T-helper 17 cell (primary cell): ENCODE measurements at regions not wholly inside any gene's neighbourhood (a gene's known extent, or its start where the extent isn't known, plus 50 kb on each side); places are given as distances from the start of the nearest gene placed in this dataset.
"Not testable (repeated sequence)": the region's sequence is repeated elsewhere in the genome, so short reads cannot be mapped to it uniquely, and the experiment has no call there.

ENCODE experiments used
- ATAC-seq: fragments of 150-1000 bp; cut with Tn5 transposase; 2 replicates; pipeline ENCODE4 v1.10.0; 2021; ENCODE audit warnings: mild to moderate bottlenecking, moderate library complexity
- DNase-seq, 3 donors: peaks; one replicate each; pipeline versions ENCODE4 v3.0.0 to v3.0.0-alpha.2; 2020 to 2021
- H3K9me3 ChIP-seq: one replicate; pipeline ENCODE4 v1.7.0; 2013; ENCODE audit warnings: low read length, mild to moderate bottlenecking; ENCODE audit not compliant: control insufficient read depth, poor library complexity, severe bottlenecking
- H3K27ac Mint-ChIP-seq: one replicate; pipeline ENCODE4 v1.8.0; 2022; ENCODE audit warnings: mild to moderate bottlenecking, moderate library complexity, mixed read lengths
- H3K27me3 Mint-ChIP-seq: one replicate; pipeline ENCODE4 v1.8.0; 2022; ENCODE audit warnings: mixed read lengths
- H3K36me3 Mint-ChIP-seq: one replicate; pipeline ENCODE4 v1.8.0; 2022; ENCODE audit warnings: low read depth, mixed read lengths
- H3K4me1 Mint-ChIP-seq: one replicate; pipeline ENCODE4 v1.8.0; 2022; ENCODE audit warnings: mild to moderate bottlenecking, mixed read lengths
- H3K4me3 Mint-ChIP-seq: one replicate; pipeline ENCODE4 v1.8.0; 2022; ENCODE audit warnings: mild to moderate bottlenecking, moderate library complexity, mixed read lengths

DNA sequence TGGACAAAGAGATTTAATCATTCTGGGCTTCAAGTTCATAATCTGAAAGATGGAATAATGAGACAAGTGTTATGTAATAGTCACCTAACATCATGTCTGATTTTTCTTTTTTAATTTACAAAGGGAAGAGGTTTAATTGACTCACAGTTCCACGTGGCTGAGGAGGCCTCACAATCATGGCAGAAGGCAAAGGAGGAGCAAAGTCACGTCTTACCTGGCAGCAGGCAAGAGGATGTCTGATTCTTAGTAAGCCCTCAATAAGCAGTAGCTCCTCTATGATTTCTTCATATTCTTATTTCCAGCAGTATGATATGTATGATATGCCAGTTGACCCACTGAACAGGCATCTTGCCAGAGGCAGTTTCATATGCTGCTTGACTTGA lies 152.7 kb downstream of the S1PR1 start:
- H3K27ac Mint-ChIP-seq: no peak overlapping the region
- no peak for ATAC-seq

DNA sequence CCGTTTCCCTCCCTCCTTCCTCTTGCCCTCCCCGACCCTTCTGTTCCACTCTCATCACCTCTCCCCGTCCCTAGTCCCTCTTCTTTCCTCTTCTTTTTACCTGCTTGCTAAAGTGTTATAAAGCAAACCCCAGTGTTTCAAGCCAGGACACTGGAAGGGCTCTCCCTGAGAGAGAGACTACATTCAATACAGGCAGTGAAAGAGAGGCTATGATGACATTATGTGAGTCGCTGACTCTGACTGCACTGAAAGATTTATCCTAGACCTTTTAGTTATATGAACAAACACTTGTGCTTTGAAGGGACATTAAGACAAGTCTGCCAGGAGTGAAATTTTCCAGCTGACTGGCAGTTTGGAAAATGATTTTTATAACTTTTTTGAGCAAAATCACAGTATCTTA lies 155.7 kb downstream of the S1PR1 start:
- ATAC-seq: no peak

More for the DNA sequence above, 152.7 kb downstream of the S1PR1 start:
- DNase-seq: no peak
- no peak overlapping the region for H3K4me3 Mint-ChIP-seq
- H3K27me3 Mint-ChIP-seq: peaks cover 4% of the 10 kb centered on the region
- H3K4me1 Mint-ChIP-seq: peaks cover 3% of the 10 kb centered on the region
- no peaks in the 10 kb centered on the region for H3K9me3 ChIP-seq
- H3K36me3 Mint-ChIP-seq: peaks cover 2% of the 10 kb centered on the region

DNA sequence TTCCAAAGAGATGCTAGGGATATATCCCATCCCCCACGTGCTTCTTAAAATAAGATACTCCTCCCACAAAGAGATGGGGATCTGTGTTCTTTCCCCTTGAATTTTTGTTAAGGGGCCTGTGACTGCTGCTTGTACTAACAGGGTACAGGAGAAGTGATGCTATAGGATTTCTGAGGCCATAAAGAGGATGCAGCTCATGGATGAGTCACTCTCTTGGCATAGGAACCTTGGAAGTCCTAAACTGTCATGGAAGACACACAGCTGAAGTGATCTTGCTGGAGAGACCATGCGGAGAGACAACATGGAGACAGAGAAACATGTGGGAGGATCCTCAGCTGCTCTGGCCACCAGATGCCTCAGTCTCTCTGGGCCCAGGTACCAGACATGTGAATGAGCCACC lies 157.2 kb downstream of the S1PR1 start:
- Mint-ChIP-seq H3K4me3 (no peak overlapping the region), H3K27ac (no peak overlapping the region), H3K36me3 (peaks cover 2% of the 10 kb centered on the region), H3K4me1 (peaks cover 6% of the 10 kb centered on the region), H3K27me3 (peaks cover 21% of the 10 kb centered on the region)
- ATAC-seq: no peak
- no peak for DNase-seq
- H3K9me3 ChIP-seq: no peaks in the 10 kb centered on the region

More for the DNA sequence above, 155.7 kb downstream of the S1PR1 start:
- H3K4me1 Mint-ChIP-seq: peaks cover 3% of the 10 kb centered on the region
- H3K36me3 Mint-ChIP-seq: peaks cover 2% of the 10 kb centered on the region
- H3K4me3 Mint-ChIP-seq: no peak overlapping the region
- H3K27me3 Mint-ChIP-seq: peaks cover 14% of the 10 kb centered on the region
- no peak overlapping the region for H3K27ac Mint-ChIP-seq
- no peak for DNase-seq
- no peaks in the 10 kb centered on the region for H3K9me3 ChIP-seq

DNA sequence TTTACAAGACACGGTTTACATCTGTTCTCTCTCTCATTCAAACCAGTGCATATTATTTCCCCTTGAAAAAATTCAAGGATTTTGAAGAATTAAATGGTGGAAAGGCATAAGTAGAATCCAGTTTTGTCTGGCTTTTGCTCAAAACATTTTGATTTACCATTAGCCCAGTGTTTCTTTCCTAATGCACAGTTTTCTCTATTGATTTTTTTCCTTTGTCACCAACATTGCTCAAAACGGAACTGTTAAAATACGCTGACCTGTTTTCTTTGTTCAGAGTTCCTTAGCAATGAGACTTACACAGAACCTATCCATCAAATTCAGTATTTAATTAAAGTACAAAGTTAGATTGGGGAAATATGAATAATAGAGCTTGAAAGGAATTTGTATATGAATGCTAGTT lies 162.4 kb downstream of the S1PR1 start:
- no peak overlapping the region for H3K4me3 Mint-ChIP-seq
- H3K27me3 Mint-ChIP-seq: peaks cover 27% of the 10 kb centered on the region
- H3K4me1 Mint-ChIP-seq: peaks cover 2% of the 10 kb centered on the region
- no peaks in the 10 kb centered on the region for H3K36me3 Mint-ChIP-seq
- ATAC-seq (no peak), DNase-seq (no peak)
- no peak overlapping the region for H3K27ac Mint-ChIP-seq
- no peaks in the 10 kb centered on the region for H3K9me3 ChIP-seq

DNA sequence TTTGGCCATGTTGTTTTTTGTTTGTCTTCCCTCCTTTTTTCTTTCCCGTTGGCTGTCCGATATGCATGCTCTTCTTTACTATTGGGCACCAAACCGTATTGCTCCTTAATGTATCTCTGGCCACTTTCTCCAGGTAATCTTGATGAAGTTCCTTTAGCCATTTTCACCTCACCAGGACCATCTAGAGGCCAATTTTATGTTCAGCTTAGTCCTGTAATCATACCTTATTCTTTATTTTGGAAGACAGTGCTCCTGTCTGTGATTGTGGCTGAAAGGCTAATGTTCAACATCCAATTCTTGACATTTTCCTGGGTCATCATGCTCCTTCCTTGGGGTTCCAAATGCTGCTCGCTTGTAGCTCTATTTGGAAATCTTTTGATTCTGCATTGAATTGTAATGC lies 169.5 kb downstream of the S1PR1 start:
- no peak for DNase-seq
- no peak for ATAC-seq
- no peak overlapping the region for H3K4me3 Mint-ChIP-seq
- no peaks in the 10 kb centered on the region for H3K36me3 Mint-ChIP-seq
- H3K4me1 Mint-ChIP-seq: no peaks in the 10 kb centered on the region
- H3K27ac Mint-ChIP-seq: no peak overlapping the region
- no peaks in the 10 kb centered on the region for H3K9me3 ChIP-seq
- H3K27me3 Mint-ChIP-seq: peaks cover 14% of the 10 kb centered on the region

DNA sequence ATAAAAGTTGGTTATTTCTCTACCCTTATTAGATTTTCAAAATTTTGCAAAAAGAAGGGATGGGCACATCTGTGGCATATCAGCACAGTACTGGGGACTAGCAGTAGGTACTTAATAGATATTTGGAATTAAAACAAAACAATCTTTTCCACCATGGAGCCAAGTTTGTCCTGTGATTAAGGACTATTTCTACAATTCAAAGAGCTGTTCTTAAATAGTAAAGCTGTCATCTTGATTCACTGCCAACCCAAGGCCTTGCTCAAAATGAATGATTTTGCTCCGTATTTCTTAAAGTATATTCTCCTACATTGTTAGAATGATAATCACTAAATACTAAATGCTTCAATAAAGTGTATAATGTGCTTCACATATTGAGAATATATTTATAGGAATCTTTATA lies 169.9 kb downstream of the S1PR1 start:
- H3K27me3 Mint-ChIP-seq: peaks cover 14% of the 10 kb centered on the region
- H3K36me3 Mint-ChIP-seq: no peaks in the 10 kb centered on the region
- no peak overlapping the region for H3K27ac Mint-ChIP-seq
- ATAC-seq: no peak
- H3K4me3 Mint-ChIP-seq: no peak overlapping the region
- no peaks in the 10 kb centered on the region for H3K4me1 Mint-ChIP-seq
- no peaks in the 10 kb centered on the region for H3K9me3 ChIP-seq
- no peak for DNase-seq

DNA sequence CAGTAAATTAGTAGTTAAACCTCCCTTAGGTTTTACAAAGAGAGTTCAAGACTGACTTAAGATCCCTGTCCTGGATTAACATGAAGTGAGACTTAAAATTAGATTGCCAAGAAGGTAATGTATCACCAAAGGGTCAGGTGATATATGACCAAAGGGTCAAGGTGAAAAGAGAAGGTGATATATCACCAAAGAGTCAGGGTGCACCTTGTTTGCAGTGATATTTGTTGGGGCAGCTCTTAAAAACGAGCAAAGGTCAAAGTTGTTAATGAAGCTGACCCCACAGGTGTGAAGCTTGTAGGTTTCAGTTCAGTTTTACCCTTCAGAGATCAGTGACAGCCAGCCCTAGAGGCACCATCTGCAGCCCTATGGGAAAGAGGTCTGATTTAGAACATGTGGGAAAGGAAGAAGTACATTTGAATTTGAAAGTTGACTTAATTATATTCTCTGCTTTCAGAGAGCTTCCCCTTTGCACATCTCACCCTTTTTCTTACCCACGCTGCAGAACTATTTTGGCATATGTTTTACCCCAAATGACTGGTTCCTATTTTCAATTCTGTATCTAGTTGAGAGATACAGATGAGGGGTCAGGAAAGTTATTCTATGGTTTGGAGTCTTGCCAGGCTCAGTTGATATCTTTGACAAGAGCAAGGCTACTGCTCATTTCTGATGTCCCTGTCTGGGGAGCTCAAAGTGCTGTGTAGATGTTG lies 170.8 kb downstream of the S1PR1 start:
- H3K4me1 Mint-ChIP-seq: no peaks in the 10 kb centered on the region
- H3K27ac Mint-ChIP-seq: no peak overlapping the region
- H3K9me3 ChIP-seq: peaks cover 3% of the 10 kb centered on the region
- DNase-seq (no peak), ATAC-seq (peak; percentile 35)
- peaks cover 14% of the 10 kb centered on the region for H3K27me3 Mint-ChIP-seq
- no peak overlapping the region for H3K4me3 Mint-ChIP-seq
- H3K36me3 Mint-ChIP-seq: no peaks in the 10 kb centered on the region

DNA sequence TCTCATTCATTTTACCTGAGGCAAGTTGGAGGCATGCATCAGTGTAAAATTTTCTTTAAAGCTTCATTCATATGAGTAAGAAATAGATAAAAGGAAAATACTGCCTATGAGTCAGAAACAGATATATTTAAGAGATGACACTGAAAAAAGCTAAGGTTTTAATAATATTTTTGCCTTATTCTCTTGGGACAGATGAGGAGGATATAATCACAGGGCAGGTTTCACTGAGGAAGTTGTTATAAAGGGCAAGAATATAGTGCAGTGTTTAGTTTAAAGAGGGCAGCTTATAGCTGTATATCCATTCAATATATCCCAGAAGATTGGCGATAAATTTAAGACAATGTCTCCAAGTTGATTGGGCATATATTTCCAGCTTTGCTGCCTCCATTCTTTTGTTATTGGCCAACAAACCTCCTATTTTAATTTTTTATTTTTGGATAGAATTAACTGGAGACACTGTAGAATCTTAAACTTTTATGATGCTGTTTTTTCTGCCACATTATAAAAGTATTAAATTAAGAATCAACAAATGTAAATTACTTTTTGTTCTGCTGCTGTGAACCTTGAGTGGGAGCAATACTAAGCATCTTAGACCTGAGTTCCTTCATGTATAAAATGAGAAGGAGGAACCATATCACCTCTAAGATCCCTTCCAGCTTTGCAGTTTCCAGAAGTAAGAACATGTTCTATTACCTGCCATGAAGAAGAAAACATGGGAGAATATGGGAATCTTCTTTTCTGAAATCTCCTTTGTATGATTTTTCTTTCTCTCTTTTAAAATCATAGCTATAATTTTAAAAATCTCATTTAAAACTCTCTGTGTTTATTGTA lies 171.6 kb downstream of the S1PR1 start:
- Mint-ChIP-seq H3K27ac (no peak overlapping the region), H3K27me3 (peaks cover 14% of the 10 kb centered on the region), H3K4me1 (no peaks in the 10 kb centered on the region), H3K4me3 (no peak overlapping the region), H3K36me3 (no peaks in the 10 kb centered on the region)
- ATAC-seq (no peak), DNase-seq (no peak)
- peaks cover 3% of the 10 kb centered on the region for H3K9me3 ChIP-seq

DNA sequence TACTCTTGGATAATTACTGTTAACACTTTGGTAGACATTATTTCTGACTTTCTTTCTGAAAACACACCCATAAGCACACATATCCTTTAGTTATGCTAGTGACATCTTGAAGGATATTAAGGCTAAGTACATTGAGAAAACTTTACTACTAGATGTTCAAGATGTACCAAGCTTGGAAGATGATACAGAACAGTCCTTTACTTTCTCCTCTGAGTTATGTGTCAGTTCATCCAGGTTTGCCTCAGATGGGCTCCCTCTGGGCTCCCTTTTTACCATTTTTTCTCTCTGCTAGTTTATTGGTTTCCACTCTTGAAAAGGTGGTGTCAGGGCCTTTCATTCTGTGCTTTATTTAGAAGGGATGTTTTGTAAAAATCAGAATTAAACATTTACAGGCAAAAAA lies 172.3 kb downstream of the S1PR1 start:
- Mint-ChIP-seq H3K27ac (no peak overlapping the region), H3K27me3 (peaks cover 14% of the 10 kb centered on the region), H3K4me1 (no peaks in the 10 kb centered on the region), H3K4me3 (no peak overlapping the region), H3K36me3 (no peaks in the 10 kb centered on the region)
- ATAC-seq (no peak), DNase-seq (no peak)
- peaks cover 3% of the 10 kb centered on the region for H3K9me3 ChIP-seq

DNA sequence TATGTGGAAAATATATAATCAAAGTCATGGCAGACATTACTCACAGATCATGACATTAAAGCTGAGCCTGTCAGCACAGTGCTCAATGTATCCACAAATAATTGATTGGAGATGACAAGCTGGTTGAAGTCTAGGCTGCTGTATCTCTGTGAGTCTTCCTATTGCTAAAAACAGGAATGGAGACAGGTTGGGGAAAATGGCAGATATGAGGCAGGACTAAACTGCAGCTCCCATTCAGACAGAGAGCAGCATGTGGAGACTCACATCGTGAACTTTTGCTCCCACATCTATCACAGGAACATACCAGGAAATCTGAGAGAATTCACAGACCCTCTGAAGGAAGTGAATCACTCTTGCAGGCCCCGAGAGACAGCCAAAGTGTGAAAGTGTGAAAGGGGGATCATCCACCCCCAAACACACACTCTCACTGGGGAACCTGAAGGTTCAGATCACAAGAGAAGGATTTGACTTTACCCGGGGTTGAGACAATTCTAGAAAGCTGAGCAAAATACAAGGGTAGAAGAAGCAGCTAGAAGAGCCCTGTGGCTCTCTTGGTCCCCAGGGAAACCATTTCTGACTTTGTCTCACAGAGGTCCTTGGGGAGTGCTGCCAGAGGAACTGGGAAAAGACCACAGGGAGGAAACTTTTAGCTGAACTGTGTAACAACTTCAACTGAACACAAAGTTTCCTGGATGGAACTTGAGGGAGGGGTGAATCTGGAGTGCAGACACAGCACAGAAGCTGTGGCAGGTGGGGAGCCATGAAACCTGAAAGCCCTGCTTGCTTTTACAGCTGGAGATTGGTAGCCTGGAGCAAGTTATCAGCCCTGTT lies 173.4 kb downstream of the S1PR1 start:
- peaks cover 3% of the 10 kb centered on the region for H3K9me3 ChIP-seq
- Mint-ChIP-seq H3K36me3 (no peaks in the 10 kb centered on the region), H3K27me3 (peaks cover 14% of the 10 kb centered on the region), H3K27ac (no peak overlapping the region), H3K4me3 (no peak overlapping the region), H3K4me1 (no peaks in the 10 kb centered on the region)
- no peak for DNase-seq
- ATAC-seq: no peak

DNA sequence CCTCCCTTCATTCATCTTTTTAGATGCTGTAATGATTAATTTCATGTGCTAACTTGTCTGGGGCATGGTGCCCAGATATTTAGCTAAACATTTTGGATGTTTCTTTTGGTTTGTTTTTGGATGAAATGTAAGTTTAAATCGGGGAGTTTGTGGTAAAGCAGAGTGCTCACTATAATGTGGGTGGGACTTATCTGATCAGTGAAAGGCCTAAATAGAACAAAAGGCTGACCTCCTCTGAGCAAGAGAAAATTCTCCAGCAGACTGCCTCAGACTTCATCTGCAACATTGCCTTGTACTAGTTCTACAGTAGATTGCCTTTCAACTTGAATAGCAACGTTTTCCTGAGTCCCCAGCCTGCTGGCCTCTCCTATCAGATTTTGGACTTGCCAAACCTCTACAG lies 183.6 kb downstream of the S1PR1 start:
- peaks cover 3% of the 10 kb centered on the region for H3K9me3 ChIP-seq
- DNase-seq (no peak), ATAC-seq (no peak)
- H3K27me3 Mint-ChIP-seq: no peaks in the 10 kb centered on the region
- H3K4me1 Mint-ChIP-seq: no peaks in the 10 kb centered on the region
- no peak overlapping the region for H3K4me3 Mint-ChIP-seq
- H3K27ac Mint-ChIP-seq: no peak overlapping the region
- no peaks in the 10 kb centered on the region for H3K36me3 Mint-ChIP-seq

DNA sequence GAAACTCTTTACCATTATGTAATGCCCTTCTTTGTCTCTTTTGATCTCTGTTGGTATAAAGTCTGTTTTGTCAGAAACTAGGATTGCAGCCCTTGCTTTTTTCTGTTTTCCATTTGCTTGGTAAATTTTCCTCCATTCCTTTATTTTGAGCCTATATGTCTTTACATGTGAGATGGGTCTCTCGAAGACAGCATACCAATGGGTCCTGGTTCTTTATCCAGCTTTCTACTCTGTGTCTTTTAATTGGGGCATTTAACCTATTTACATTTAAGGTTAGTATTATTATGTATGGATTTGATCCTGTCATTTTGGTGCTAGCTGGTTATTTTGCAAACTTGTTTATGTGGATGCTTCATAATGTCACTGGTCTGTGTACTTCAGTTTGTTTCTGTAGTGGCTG lies 191.3 kb downstream of the S1PR1 start:
- ATAC-seq, H3K36me3 Mint-ChIP-seq, H3K9me3 ChIP-seq, H3K27me3 Mint-ChIP-seq, H3K4me3 Mint-ChIP-seq, H3K27ac Mint-ChIP-seq, H3K4me1 Mint-ChIP-seq, DNase-seq: not testable (repeated sequence)

DNA sequence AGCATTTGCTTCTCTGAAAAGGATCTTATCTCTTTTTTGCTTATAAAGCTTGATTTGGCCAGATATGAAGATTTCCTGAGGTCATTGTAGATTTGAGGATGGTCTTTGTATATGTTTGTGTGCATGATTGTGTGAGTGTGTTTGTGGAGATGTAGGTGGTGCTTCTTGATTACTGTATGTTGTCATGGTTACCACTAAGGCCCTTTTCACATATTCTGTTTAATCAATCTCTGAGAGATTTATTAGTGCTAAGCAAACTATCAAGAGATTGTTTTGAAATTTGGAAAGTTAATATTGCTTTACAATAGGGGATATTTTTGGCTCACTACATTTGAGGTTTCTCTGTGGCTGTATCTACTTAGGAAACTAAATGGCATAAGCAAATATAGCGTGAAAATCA lies 191.7 kb downstream of the S1PR1 start:
- H3K27me3 Mint-ChIP-seq: peaks cover 14% of the 10 kb centered on the region
- no peak for ATAC-seq
- DNase-seq: no peak
- H3K36me3 Mint-ChIP-seq: no peaks in the 10 kb centered on the region
- H3K4me3 Mint-ChIP-seq: no peak overlapping the region
- no peak overlapping the region for H3K27ac Mint-ChIP-seq
- no peaks in the 10 kb centered on the region for H3K4me1 Mint-ChIP-seq
- peaks cover 3% of the 10 kb centered on the region for H3K9me3 ChIP-seq
